ENCODE measurements at regions not wholly inside any gene's neighbourhood (a gene's known extent, or its start where the extent isn't known, plus 50 kb on each side); places are given as distances from the start of the nearest gene placed in this dataset.
"Not testable (repeated sequence)": the region's sequence is repeated elsewhere in the genome, so short reads cannot be mapped to it uniquely, and the experiment has no call there.

- Histone ChIP-seq H3K27me3 (no peaks in the 10 kb centered on the region), H3K9me3 (no peaks in the 10 kb centered on the region), H3K4me1 (no peaks in the 10 kb centered on the region), H3K27ac (peak overlapping the region; percentile 31 to 86), H3K36me3 (no peaks in the 10 kb centered on the region), H3K4me3 (no peak overlapping the region)
- intact Hi-C loops (cut with DNase I; ENCODE audit: low total_unique reads) = no loop called here
- no peak for TF ChIP-seq CTCF (IDR thresholded peaks at IDR 0.05)
- no peak for DNase-seq
Observed at GRCh38 chr9:26789959-26790358, 102.6 kb downstream of the CAAP1 start.

- DNase-seq = no peak
- TF ChIP-seq CTCF (IDR thresholded peaks at IDR 0.05) (no peak), POLR2A (IDR thresholded peaks at IDR 0.05) (no peak)
- Histone ChIP-seq H3K36me3 (no peaks in the 10 kb centered on the region), H3K9me3 (no peaks in the 10 kb centered on the region), H3K27ac (no peak overlapping the region), H3K27me3 (no peaks in the 10 kb centered on the region), H3K4me3 (no peak overlapping the region), H3K4me1 (no peaks in the 10 kb centered on the region)
- intact Hi-C loops (cut with DNase I; ENCODE audit: low total_unique reads) = no loop called here
Observed at GRCh38 chr9:26786564-26786963, 106.0 kb downstream of the CAAP1 start.

- H3K4me1 ChIP-seq = no peaks in the 10 kb centered on the region
- no peak for TF ChIP-seq CTCF (IDR thresholded peaks at IDR 0.05)
- TF ChIP-seq POLR2A (IDR thresholded peaks at IDR 0.05) = no peak
- no peaks in the 10 kb centered on the region for H3K9me3 ChIP-seq
- no peak overlapping the region for H3K27ac ChIP-seq
- H3K27me3 ChIP-seq = no peaks in the 10 kb centered on the region
- H3K36me3 ChIP-seq = no peaks in the 10 kb centered on the region
- H3K4me3 ChIP-seq = no peak overlapping the region
- no peak for DNase-seq
- intact Hi-C loops (cut with DNase I; ENCODE audit: low total_unique reads) = no loop called here
Observed at GRCh38 chr9:26782899-26783298, 109.7 kb downstream of the CAAP1 start.

- H3K27ac ChIP-seq = no peak overlapping the region
- intact Hi-C loops (cut with DNase I; ENCODE audit: low total_unique reads) = no loop called here
- H3K27me3 ChIP-seq = no peaks in the 10 kb centered on the region
- no peaks in the 10 kb centered on the region for H3K36me3 ChIP-seq
- H3K9me3 ChIP-seq = no peaks in the 10 kb centered on the region
- no peak for DNase-seq
- H3K4me3 ChIP-seq = no peak overlapping the region
- H3K4me1 ChIP-seq = no peaks in the 10 kb centered on the region
- TF ChIP-seq CTCF (IDR thresholded peaks at IDR 0.05) (no peak), POLR2A (IDR thresholded peaks at IDR 0.05) (no peak)
Observed at GRCh38 chr9:26781906-26782305, 110.7 kb downstream of the CAAP1 start.

GRCh38 chr9:26780307-26780706 lies 112.3 kb downstream of the CAAP1 start:
- H3K9me3 ChIP-seq; H3K27me3 ChIP-seq; H3K4me1 ChIP-seq; H3K27ac ChIP-seq; intact Hi-C loops (cut with DNase I; ENCODE audit: low total_unique reads); H3K4me3 ChIP-seq; DNase-seq; H3K36me3 ChIP-seq: not testable (repeated sequence)

- H3K36me3 ChIP-seq = no peaks in the 10 kb centered on the region
- no peaks in the 10 kb centered on the region for H3K27me3 ChIP-seq
- TF ChIP-seq CTCF (IDR thresholded peaks at IDR 0.05) (no peak), POLR2A (IDR thresholded peaks at IDR 0.05) (no peak)
- no peaks in the 10 kb centered on the region for H3K9me3 ChIP-seq
- H3K4me3 ChIP-seq = no peak overlapping the region
- no peak overlapping the region for H3K27ac ChIP-seq
- no peaks in the 10 kb centered on the region for H3K4me1 ChIP-seq
- no peak for DNase-seq
- intact Hi-C loops (cut with DNase I; ENCODE audit: low total_unique reads) = no loop called here
Observed at GRCh38 chr9:26779062-26779461, 113.5 kb downstream of the CAAP1 start.
